Right forelimb (tissue), 1 donor: ENCODE measurements at regions not wholly inside any gene's neighbourhood (a gene's known extent, or its start where the extent isn't known, plus 50 kb on each side); places are given as distances from the start of the nearest gene placed in this dataset.

Experiments used
- DNase-seq: peaks from one replicate; pipeline ENCODE4 v3.0.0-alpha.2; 2018

- DNase-seq: no peak
Observed at GRCh38 chr18:6659963-6660725, 69.4 kb upstream of the ARHGAP28 start.

DNA sequence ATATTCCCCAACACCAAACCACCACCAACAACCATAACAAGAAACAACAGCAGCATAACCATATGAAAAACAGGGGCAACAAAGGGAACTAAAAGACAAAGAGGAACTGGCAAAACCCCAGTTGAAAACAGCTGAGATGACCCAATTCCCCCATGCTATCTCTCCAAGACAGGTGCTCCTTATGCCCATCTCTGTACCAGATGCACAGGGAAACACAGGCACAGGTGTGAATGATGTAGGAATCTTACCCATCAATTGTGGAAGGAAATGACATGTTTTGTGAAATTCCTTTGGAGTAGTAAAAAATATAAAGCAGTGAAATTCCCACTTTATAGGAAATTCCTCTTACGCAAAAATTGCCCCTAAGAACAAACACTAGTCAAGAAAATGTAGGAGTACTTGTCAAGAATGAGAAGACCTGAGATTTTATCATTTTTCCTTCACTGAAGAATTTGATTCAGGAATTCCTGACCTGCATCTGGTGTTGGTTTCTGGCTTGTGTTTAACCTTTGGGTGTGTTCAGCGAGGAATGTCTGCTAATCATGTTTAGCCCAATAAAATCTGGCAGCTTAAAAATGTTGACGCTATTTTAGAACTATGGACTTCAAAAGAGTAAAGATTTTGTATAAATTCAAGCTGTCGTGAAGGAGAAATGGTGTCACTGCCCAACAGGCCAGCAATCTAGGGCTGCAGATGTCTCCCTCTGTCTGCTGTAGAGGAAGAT lies 67.7 kb upstream of the ARHGAP28 start:
- no peak for DNase-seq

DNA sequence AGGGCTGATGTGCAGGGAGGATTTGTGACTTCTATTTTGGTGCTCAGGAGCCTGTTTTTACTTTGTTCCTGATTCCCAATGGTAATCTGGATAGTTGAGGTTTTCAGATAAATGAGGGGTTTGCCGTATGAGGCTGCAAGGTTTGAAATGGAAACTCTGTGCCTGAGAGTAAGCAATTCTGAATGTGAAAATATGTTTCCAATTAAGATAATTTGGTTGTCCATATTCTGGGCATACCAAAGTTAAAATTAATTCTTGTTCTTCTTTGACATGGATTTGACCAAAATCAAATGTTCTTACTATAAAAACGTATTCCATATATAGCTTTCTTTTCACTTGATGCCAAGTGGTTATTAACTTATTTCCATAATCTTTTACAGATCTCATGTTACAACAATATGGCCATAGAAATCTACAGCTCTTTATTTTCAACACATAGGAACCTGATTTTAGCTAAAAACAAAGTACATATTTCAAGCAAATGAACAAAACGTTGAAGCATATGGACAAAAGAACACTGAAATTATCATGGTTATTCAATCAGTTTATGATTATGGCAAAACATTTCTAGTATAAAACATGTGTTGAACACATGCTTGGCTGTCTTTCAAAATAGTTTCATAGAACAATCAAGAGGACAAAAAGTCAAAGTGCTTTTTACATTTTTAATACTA lies 63.4 kb upstream of the ARHGAP28 start:
- no peak for DNase-seq

DNA sequence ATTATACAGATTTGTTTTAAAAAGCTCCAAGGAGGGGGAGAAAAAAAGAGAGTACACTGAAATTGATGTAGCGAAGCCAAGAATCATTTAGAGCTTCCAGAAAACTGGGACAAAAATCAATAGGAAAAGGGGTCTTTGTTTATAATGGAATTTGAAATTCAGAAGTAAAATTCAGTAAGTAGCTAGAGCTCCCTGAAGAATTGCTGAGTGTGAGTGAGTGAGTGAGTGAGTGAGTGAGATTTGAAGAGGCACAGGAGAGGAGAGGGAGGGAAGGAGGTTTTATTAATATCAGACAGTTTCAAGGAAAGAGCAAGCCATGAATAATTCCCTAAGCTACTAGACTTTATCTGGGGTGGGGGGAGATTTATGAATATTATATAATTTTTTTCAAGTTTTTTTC lies 60.7 kb upstream of the ARHGAP28 start:
- DNase-seq: no peak

DNA sequence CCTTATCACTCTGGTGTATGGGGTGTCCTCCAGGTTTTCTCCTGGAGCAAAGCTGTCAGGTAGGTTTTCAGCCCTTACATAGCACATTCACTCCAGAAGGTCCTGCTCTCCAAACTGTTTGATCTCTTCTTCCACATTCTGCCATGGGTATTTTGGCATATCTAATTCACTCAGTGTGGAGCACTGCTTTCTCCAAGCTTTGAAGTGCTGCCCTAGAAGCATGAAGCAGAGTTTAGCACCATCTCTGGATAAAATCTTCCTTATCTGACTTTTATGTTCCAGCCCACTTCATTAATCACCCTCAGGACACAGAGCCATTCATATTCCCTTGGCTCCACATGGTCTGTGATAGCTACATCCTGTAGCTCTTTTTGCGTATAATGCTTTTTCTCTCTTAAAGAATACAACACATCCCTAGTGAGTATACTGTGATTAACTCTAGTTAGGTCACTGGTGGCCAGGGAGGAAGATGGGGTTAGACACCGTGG lies 56.7 kb upstream of the ARHGAP28 start:
- DNase-seq: no peak

- DNase-seq: no peak
Observed at GRCh38 chr18:6677086-6677485, 52.4 kb upstream of the ARHGAP28 start.

- DNase-seq: no peak
Observed at GRCh38 chr18:6679201-6679600, 50.3 kb upstream of the ARHGAP28 start.
